H4 (cell line): ENCODE measurements at regions not wholly inside any gene's neighbourhood (a gene's known extent, or its start where the extent isn't known, plus 50 kb on each side); places are given as distances from the start of the nearest gene placed in this dataset.
"Not testable (repeated sequence)": the region's sequence is repeated elsewhere in the genome, so short reads cannot be mapped to it uniquely, and the experiment has no call there.

Experiments
- DNase-seq: peaks from one replicate; pipeline ENCODE4 v3.0.0-alpha.2; 2015; ENCODE audit warnings: low spot score

GRCh38 chr5:143955141-143955540 lies 143.2 kb downstream of the HMHB1 start:
- no peak for DNase-seq

DNA sequence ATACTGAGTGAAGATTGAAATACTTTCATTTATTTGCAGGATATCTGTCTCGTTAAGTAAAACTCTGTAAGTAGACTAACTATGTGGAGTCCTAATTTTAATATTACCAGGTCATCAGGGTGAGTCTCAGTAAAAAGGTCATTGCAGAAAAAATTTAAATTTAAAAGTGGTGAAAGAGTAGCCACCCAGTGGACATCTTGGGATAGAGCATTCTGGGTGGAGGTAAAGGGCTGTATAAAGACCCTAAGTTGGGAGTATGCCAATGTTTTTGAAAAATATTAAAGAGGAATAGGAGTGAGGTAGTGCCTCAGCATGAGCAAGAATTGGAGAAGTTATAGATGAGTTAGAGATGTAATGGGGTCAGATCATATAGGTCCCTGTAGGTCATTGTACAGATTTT lies 145.5 kb downstream of the HMHB1 start:
- DNase-seq = no peak

DNA sequence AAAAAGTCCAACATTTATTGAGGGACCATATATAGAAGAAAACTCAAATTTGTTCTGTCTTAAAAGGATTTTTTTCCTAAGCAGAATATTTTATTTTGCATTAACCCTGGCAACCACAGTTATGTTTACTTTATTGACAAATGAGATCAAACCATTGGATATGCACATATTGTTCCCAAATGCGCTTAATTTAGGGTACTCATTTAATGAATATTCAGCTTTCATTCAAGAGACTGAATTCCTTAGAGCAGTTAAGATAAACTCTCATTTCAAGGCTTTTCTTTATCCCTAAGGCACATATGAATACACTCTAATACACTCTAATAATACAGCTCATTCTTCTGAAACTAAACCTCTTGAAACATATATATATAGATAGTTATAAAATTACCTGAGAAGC lies 150.2 kb downstream of the HMHB1 start:
- no peak for DNase-seq

DNA sequence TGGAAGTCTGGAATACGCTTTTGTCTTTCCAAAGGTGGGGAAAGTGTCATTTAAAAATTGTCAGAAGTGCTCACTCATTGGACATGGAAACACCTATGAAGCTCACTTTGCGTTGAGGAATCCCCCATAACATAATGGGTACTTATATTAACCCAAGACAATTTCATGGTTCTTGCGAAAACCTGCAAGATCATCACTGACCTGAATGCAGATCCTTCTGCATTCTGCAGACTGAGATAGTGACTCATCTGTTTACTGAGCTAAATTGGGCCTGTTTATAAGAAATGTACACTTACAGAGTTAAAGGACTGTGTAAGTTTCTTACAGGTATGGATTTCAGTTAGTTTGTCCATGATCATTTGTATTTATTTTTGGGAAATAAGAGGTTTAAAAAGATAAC lies 153.0 kb downstream of the HMHB1 start:
- no peak for DNase-seq

DNA sequence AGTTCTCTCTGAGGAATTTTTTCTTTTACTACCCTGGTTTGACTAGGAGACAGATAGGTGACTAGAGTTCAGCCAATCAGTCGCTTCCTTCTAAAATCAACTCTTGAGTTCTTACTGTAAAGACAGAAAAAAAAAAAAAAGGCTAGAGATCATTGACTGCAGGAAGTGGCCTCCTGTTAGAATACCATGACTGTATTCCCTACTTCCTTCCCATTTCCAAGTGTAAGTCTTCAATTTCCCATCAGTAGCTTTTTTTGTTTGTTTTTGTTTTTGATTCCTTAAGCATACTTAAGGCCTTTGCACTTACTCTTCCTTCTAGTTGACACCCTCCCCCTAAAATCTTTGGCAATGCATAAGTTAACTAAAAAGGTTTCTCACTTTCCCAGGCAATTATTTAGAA lies 154.3 kb downstream of the HMHB1 start:
- DNase-seq = no peak

- peak; percentile 58 for DNase-seq
Measured at GRCh38 chr5:143968071-143968878, 156.3 kb downstream of the HMHB1 start.

GRCh38 chr5:143970159-143970558 lies 158.2 kb downstream of the HMHB1 start:
- DNase-seq = no peak

- no peak for DNase-seq
Measured at GRCh38 chr5:143972068-143972467, 160.1 kb downstream of the HMHB1 start.

- no peak for DNase-seq
Measured at GRCh38 chr5:143976055-143976454, 164.1 kb downstream of the HMHB1 start.

- DNase-seq = no peak
Measured at GRCh38 chr5:143977891-143978461, 166.0 kb downstream of the HMHB1 start.

DNA sequence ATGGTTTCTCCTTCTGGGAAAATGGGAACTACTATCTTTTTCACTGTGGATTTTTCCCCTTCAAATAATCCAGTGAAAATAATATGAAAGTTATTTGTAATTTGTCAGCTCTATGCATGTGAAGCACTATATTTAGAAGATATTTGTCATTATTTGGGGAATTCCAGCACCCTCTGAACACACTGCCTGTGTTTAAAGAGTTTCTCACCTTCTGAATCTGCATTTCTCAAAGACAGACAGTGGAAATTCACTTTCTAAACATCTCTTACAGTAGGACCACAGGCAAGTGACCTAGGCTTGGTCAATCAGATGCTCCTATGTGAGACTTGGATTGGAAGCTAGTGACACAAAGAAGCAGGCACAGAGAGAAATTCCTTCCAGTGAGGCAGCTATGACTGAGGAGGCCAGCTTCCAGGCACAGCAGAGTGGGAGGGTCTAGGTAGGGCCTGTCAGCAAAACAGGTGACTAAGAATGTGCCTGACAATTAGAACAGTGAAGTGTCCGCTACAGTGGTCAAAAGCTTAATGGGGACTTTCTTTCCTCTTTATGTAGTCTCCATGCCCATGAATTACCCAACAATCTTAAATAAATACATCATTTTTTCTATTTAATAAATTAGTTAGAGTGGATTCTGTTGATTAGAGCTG lies 167.2 kb downstream of the HMHB1 start:
- no peak for DNase-seq

- DNase-seq = no peak
Measured at GRCh38 chr5:143980506-143980905, 168.5 kb downstream of the HMHB1 start.

DNA sequence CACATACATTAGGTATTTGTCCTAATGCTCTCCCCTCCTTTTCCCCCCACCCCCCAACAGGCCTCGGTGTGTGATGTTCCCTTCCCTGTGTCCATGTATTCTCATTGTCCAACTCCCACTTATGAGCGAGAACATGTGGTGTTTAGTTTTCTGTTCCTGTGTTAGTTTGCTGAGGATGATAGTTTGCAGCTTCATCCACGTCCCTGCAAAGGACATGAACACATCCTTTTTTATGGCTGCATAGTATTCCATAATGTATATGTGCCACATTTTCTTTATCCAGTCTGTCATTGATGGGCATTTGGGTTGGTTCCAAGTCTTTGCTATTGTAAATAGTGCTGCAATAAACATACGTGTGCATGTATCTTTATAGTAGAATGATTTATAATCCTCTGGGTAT lies 171.0 kb downstream of the HMHB1 start:
- not testable (repeated sequence) for DNase-seq

- no peak for DNase-seq
Measured at GRCh38 chr5:143985832-143986515, 174.0 kb downstream of the HMHB1 start.

- no peak for DNase-seq
Measured at GRCh38 chr5:143986516-143987212, 174.7 kb downstream of the HMHB1 start.

- no peak for DNase-seq
Measured at GRCh38 chr5:143987264-143987663, 175.3 kb downstream of the HMHB1 start.

DNA sequence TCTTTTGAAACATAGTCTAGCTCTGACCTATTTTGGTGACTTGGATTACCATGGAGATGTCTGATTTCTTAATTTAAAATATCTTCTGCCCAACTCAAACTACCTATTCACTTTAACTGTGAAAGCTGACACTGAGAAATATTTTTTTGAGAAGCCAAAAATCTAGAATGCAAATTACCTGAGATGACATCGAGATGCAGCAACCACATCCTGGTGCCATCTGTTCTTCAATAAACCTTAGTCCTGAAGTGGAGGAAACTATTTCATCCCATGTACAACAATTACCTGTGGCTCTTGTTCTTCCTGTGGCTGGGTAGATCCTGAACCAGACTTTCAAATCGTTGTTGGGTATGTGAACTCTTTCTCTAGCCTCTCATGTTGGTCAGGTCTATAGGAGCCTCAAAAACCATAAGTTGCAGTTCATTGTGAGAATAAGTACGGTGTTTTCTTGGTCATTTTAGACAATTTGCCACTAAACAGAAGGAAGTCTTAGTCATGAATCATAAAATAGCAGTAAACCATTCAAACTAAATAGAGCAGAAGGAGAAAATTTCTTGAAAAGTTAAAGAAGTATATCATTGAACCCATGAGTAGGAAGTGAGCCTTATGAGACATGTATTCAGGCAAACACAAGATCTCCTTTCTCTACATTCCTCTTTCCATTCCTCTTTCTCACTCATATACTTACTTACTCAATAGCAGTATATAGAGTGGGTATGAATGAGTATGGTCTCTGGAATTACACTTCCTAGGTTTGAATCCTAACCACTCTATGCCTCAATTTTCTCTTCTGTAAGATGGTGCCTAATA lies 176.0 kb downstream of the HMHB1 start:
- DNase-seq = no peak

- no peak for DNase-seq
Measured at GRCh38 chr5:143992496-143992895, 178.0 kb downstream of the YIPF5 start.

DNA sequence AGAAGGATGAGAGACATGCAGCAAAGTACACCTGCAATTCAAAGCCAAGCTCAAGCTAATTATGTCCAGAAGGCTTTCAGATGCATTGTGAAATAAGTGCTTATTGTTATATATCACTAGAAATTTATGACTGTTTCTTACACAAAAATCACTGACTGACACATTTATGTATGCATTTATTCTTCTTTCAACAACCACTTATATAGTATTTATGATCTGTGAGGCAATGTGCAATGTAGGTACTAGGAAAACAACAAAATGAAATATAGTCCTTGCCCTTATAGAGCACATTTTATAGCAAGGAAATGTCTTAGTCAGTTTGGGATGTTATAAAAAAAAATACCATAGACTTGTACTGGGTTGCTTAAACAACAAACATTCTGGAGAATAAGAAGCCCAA lies 167.6 kb downstream of the YIPF5 start:
- DNase-seq = no peak

DNA sequence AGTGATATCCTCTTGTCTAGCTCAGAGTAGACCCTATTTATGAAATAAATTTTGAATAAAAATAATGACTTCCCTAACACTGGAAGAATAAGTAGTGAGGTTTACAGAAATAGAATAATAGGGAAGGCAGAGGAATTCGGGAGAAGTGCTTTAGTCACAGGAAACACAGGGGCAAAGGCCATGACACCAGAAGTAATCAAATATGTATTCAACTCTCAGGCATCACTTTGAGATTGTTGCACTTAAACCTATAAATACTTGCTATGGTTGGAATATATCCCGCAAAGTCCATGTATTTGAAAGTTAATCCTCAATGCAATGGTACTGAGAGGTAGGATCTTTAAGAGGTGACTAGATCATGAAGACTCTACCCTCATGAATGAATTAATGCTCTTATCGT lies 166.8 kb downstream of the YIPF5 start:
- no peak for DNase-seq

- DNase-seq = no peak
Measured at GRCh38 chr5:144004146-144004545, 166.3 kb downstream of the YIPF5 start.
